A549 (cell line): ENCODE measurements at regions not wholly inside any gene's neighbourhood (a gene's known extent, or its start where the extent isn't known, plus 50 kb on each side); places are given as distances from the start of the nearest gene placed in this dataset.
A peak's percentile ranks its signal among the peaks of the same experiment; 100 is the strongest.

ENCODE experiments used
- ATAC-seq, 2 experiments: fragments of 200-7000 bp in 1 of 2; fragments of >200 bp in 1 of 2; cut with Nextera tagmentation in 1 of 2; cut with Tn5 transposase in 1 of 2; 3 replicates each; pipeline versions ENCODE4 v1.8.0 to v1.9.1; 2018 to 2020; ENCODE audit warnings: mild to moderate bottlenecking in 1 of 2, moderate library complexity in 1 of 2
- CTCF ChIA-PET: fragments of 300-600 bp; sonication (Branson Sonifier 250); formaldehyde crosslinking; extraction: SDS; loops from one replicate; lab custom pipeline; 2021; ENCODE audit warnings: antibody characterized with exemption, inconsistent platforms; lab: Yijun Ruan, JAX
- POLR2A ChIA-PET: fragments of 350-600 bp; formaldehyde crosslinking; extraction: SDS; loops from one replicate; lab custom pipeline; 2021; ENCODE audit warnings: antibody characterized with exemption, inconsistent platforms; lab: Yijun Ruan, JAX
- DNase-seq, 2 experiments: peaks; one replicate each; pipeline versions ENCODE4 v3.0.0 to v3.0.0-alpha.2; 2011 to 2016; ENCODE audit warnings: low read depth in 1 of 2, low spot score in 1 of 2
- FAIRE-seq: peaks from 2 replicates; lab custom pipeline; 2011; peaks lifted over from hg19 to GRCh38; lab: Jason Lieb, UNC
- H3K27ac ChIP-seq, 2 experiments: fragments of >200 bp; sonication (Bioruptor Twin); formaldehyde crosslinking; 3 replicates each; pipeline ENCODE4 v1.5.1; 2016 to 2017
- H3K4me1 ChIP-seq: fragments of >200 bp; sonication (Bioruptor Twin); formaldehyde crosslinking; 3 replicates; pipeline ENCODE4 v1.6.1; 2016
- H3K4me2 ChIP-seq: fragments of >200 bp; sonication (Bioruptor Twin); formaldehyde crosslinking; 3 replicates; pipeline ENCODE4 v1.6.1; 2016
- H3K4me3 ChIP-seq: fragments of >200 bp; sonication (Bioruptor Twin); formaldehyde crosslinking; 3 replicates; pipeline ENCODE4 v1.5.1; 2016
- H3K9me3 ChIP-seq: fragments of >200 bp; sonication (Bioruptor Twin); formaldehyde crosslinking; 3 replicates; pipeline ENCODE4 v1.6.1; 2016
- CTCF ChIP-seq: fragments of >200 bp; sonication (Bioruptor Twin); formaldehyde crosslinking; IDR thresholded peaks from 3 replicates; pipeline ENCODE4 v1.5.1; 2016
- EHMT2 ChIP-seq: fragments of 200-600 bp; sonication (generic); IDR thresholded peaks from 2 replicates; pipeline ENCODE4 v1.6.1; 2016; ENCODE audit warnings: antibody characterized with exemption, low read depth, mild to moderate bottlenecking, moderate library complexity
- EP300 ChIP-seq, 2 experiments: fragments of >200 bp; sonication (Bioruptor Twin); formaldehyde crosslinking; IDR thresholded peaks; 2 replicates in 1 of 2; 3 replicates in 1 of 2; pipeline ENCODE4 v1.6.1; 2016 to 2017
- ESRRA ChIP-seq: fragments of 150-350 bp; IDR thresholded peaks from 2 replicates; pipeline ENCODE4 v1.6.1; 2014; ENCODE audit warnings: mild to moderate bottlenecking, low read length, borderline replicate concordance
- GATA3 ChIP-seq: IDR thresholded peaks from 2 replicates; pipeline ENCODE4 v1.6.1; 2012; ENCODE audit warnings: borderline replicate concordance
- HDAC2 ChIP-seq: fragments of 200-600 bp; sonication (generic); IDR thresholded peaks from 2 replicates; pipeline ENCODE4 v1.6.1; 2016
- HOXA7 ChIP-seq: fragments of 250-450 bp; sonication (Bioruptor Pico); IDR thresholded peaks from 2 replicates; pipeline ENCODE4 v1.5.0; 2020; ENCODE audit warnings: mild to moderate bottlenecking, moderate library complexity
- HOXB5 ChIP-seq: fragments of 250-450 bp; sonication (Bioruptor Pico); IDR thresholded peaks from 2 replicates; pipeline ENCODE4 v1.5.0; 2020; ENCODE audit warnings: mild to moderate bottlenecking, moderate library complexity
- JUN ChIP-seq, 2 experiments: fragments of >200 bp; sonication (Bioruptor Twin); formaldehyde crosslinking; IDR thresholded peaks; 2 replicates in 1 of 2; 3 replicates in 1 of 2; pipeline ENCODE4 v1.6.1; 2016 to 2017
- JUNB ChIP-seq: fragments of >200 bp; sonication (Bioruptor Twin); formaldehyde crosslinking; IDR thresholded peaks from 2 replicates; pipeline ENCODE4 v1.6.1; 2016
- MAX ChIP-seq: IDR thresholded peaks from 2 replicates; pipeline ENCODE4 v1.6.1; 2012
- MYC ChIP-seq: IDR thresholded peaks from 2 replicates; pipeline ENCODE4 v1.6.1; 2012; ENCODE audit warnings: mild to moderate bottlenecking, inconsistent platforms, low read length, improper control_type of control experiment, borderline replicate concordance
- POLR2AphosphoS2 ChIP-seq: conservative IDR thresholded peaks from 2 replicates; pipeline ENCODE4 v1.6.1; 2012; ENCODE audit warnings: low read length, improper control_type of control experiment, inconsistent platforms
- RAD21 ChIP-seq, 2 experiments: fragments of >200 bp in 1 of 2; sonication (Bioruptor Twin) in 1 of 2; formaldehyde crosslinking in 1 of 2; IDR thresholded peaks in 1 of 2; conservative IDR thresholded peaks in 1 of 2; 2 replicates in 1 of 2; 3 replicates in 1 of 2; pipeline ENCODE4 v1.6.1; 2012 to 2018; ENCODE audit warnings: inconsistent platforms in 1 of 2
- SMC3 ChIP-seq: fragments of >200 bp; sonication (Bioruptor Twin); formaldehyde crosslinking; IDR thresholded peaks from 3 replicates; pipeline ENCODE4 v1.6.1; 2018; ENCODE audit warnings: inconsistent platforms
- SREBF2 ChIP-seq: fragments of 450-650 bp; IDR thresholded peaks from 2 replicates; pipeline ENCODE4 v1.6.1; 2014; ENCODE audit warnings: mild to moderate bottlenecking, moderate library complexity
- ZFP36 ChIP-seq: fragments of 450-650 bp; IDR thresholded peaks from 2 replicates; pipeline ENCODE4 v1.6.1; 2014; ENCODE audit warnings: borderline replicate concordance; ENCODE audit not compliant: partially characterized antibody
- WGBS: methylation state at CpG from one replicate; pipeline ENCODE4 v1.1.6; 2017; ENCODE audit errors: missing lambda C conversion rate; 5-methylcytosine and 5-hydroxymethylcytosine counted together
- TF ChIP-seq, protein P1 (sequence below): fragments of 150-350 bp; IDR thresholded peaks from 2 replicates; pipeline ENCODE4 v1.6.1; 2014; ENCODE audit warnings: low read depth, mild to moderate bottlenecking, low read length
- TF ChIP-seq, protein P2 (sequence below): IDR thresholded peaks from 2 replicates; pipeline ENCODE4 v1.6.1; 2012; ENCODE audit warnings: low read depth, borderline replicate concordance

- TF ChIP-seq, protein P1, sequence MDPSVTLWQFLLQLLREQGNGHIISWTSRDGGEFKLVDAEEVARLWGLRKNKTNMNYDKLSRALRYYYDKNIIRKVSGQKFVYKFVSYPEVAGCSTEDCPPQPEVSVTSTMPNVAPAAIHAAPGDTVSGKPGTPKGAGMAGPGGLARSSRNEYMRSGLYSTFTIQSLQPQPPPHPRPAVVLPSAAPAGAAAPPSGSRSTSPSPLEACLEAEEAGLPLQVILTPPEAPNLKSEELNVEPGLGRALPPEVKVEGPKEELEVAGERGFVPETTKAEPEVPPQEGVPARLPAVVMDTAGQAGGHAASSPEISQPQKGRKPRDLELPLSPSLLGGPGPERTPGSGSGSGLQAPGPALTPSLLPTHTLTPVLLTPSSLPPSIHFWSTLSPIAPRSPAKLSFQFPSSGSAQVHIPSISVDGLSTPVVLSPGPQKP: no peak
- no peak for TF ChIP-seq POLR2AphosphoS2
- TF ChIP-seq, all 56 proteins: peak for 0
Observed at GRCh38 chr7:106463851-106464611, 179.2 kb upstream of the NAMPT start (continued).

DNA sequence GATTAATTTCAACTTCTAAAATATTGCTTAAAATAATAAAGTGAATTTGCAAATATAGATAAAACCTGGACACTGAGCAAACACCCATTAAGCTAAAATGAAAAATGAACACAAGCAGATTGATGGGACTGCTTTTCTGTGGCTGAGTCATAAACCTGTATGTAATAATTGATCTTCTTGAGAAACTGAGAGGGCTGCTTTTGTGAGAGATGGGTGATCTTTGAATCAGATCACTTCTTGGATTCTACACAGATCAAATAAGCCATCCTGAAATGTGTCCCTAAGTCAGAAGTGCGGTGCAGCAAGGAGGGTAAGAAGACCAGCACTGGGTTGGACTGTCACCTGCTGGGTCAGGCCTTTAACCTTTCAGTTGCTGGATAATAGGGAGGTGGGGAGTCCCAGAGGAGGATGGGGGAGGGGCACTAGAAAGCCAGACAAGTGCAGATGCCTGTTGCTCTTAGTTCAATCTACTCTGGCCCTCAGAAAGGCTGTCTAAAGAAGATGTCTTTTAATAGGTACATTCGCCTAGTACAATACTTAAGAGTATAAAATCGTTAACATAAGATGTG lies 178.2 kb upstream of the NAMPT start:
- no peak for DNase-seq
- no peak; a peak in 1 of 6 replicates for ATAC-seq
- Histone ChIP-seq H3K4me3 (no peak overlapping the region), H3K9me3 (no peaks in the 10 kb centered on the region), H3K27ac (peak overlapping the region; percentile 67; a peak in 5 of 6 replicates), H3K4me1 (peaks cover 12% of the 10 kb centered on the region; the same call in 1 of the 3 replicates), H3K4me2 (peak overlapping the region; percentile 49; the same call in 2 of the 3 replicates)
- TF ChIP-seq SREBF2: no peak
- no peak for TF ChIP-seq CTCF
- no peak for TF ChIP-seq GATA3
- no peak for TF ChIP-seq HOXB5
- TF ChIP-seq HDAC2: no peak
- no peak for TF ChIP-seq HOXA7 (CRISPR knock-in tag)
- TF ChIP-seq MAX: no peak
- no peak for TF ChIP-seq EP300 (IDR thresholded peaks at IDR 0.05)
- no peak for TF ChIP-seq ESRRA
- TF ChIP-seq EHMT2: no peak
- no peak for TF ChIP-seq ZFP36
- TF ChIP-seq JUNB: no peak
- TF ChIP-seq, protein P2, sequence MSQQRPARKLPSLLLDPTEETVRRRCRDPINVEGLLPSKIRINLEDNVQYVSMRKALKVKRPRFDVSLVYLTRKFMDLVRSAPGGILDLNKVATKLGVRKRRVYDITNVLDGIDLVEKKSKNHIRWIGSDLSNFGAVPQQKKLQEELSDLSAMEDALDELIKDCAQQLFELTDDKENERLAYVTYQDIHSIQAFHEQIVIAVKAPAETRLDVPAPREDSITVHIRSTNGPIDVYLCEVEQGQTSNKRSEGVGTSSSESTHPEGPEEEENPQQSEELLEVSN: no peak
- TF ChIP-seq POLR2AphosphoS2: no peak
- no peak for TF ChIP-seq MYC
- no peak for TF ChIP-seq JUN (IDR thresholded peaks at IDR 0.05)
- 57% methylated on average over 3 of the region's 3 CpGs for WGBS
- ChIA-PET POLR2A (interaction anchor here (1.0 to 2.3 kb wide), 3 partner anchors 38 to 287 kb away, joined by 3 to 15 read pairs (median 10); partner anchors contain the start of gene NAMPT), CTCF (interaction anchor here (0.7 to 10.1 kb wide), 44 partner anchors 9 to 315 kb away, joined by 3 to 289 read pairs (median 3); partner anchors contain the start of gene NAMPT)
- FAIRE-seq: no peak

DNA sequence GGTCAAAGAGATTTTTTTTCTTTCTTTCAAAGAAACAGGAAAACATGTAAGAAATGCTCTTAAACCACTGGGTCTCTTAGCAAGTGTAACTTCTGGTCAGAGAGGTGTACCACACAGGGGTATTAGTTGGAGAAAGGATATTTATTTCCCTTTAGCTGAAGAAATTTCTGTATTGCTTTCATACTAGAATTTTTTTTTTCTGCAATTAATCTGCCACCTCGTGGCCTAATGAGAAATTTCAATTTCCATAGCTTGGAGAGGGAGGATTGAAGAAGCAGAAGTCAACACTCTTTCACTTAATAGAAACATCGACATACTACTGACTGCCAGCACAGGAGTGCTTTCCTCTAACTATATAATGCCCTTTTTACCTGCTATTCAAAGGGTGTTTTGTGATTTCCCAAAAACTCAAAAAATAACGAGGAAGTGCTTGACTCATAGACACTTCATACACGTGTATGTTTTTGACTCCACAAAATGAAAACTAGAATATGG lies 177.6 kb upstream of the NAMPT start:
- FAIRE-seq (no peak), ATAC-seq (peak; percentile 62 to 81; a peak in 5 of 6 replicates), DNase-seq (peak in 1 of 2 experiments; percentile 50)
- ChIA-PET POLR2A (interaction anchor here (1.0 to 2.3 kb wide), 4 partner anchors 37 to 286 kb away, joined by 3 to 15 read pairs (median 7); partner anchors contain the start of gene NAMPT), CTCF (interaction anchor here (0.6 to 10.1 kb wide), 54 partner anchors 10 to 505 kb away, joined by 3 to 289 read pairs (median 3); partner anchors contain the start of gene NAMPT)
- WGBS: 18% methylated on average over 4 of the region's 4 CpGs
- peak overlapping the region; percentile 62 to 67 for H3K27ac ChIP-seq
- H3K4me3 ChIP-seq: no peak overlapping the region
- peaks cover 12% of the 10 kb centered on the region; the same call in 1 of the 3 replicates for H3K4me1 ChIP-seq
- H3K4me2 ChIP-seq: peak overlapping the region; percentile 49; the same call in 2 of the 3 replicates
- H3K9me3 ChIP-seq: no peaks in the 10 kb centered on the region
- peak; percentile 78 to 89 for TF ChIP-seq RAD21 (conservative IDR thresholded peaks at IDR 0.05 in 1 of 2, IDR thresholded peaks at IDR 0.05 in 1 of 2)
- TF ChIP-seq HOXA7 (CRISPR knock-in tag): no peak
- peak; percentile 80 for TF ChIP-seq CTCF
- TF ChIP-seq SMC3: peak; percentile 92
